ENCODE measurements at regions not wholly inside any gene's neighbourhood (a gene's known extent, or its start where the extent isn't known, plus 50 kb on each side); places are given as distances from the start of the nearest gene placed in this dataset.

- TF ChIP-seq CTCF (conservative IDR thresholded peaks at IDR 0.05) (no peak), EZH2 (IDR thresholded peaks at IDR 0.05; ENCODE audit: low read depth) (no peak)
Measured at GRCh38 chr1:96038636-96039035, 682.9 kb upstream of the PTBP2 start.

Data from PC-9 (cell line).